22Rv1 (cell line): ENCODE measurements at regions not wholly inside any gene's neighbourhood (a gene's known extent, or its start where the extent isn't known, plus 50 kb on each side); places are given as distances from the start of the nearest gene placed in this dataset.

Experiments used
- ZFX ChIP-seq: fragments of 450-650 bp; IDR thresholded peaks from 2 replicates; pipeline ENCODE4 v1.6.1; 2017; ENCODE audit warnings: antibody characterized with exemption, borderline replicate concordance
- TF ChIP-seq, protein P1 (sequence below): fragments of 450-650 bp; IDR thresholded peaks from 2 replicates; pipeline ENCODE4 v1.5.1; 2017; ENCODE audit warnings: mild to moderate bottlenecking

DNA sequence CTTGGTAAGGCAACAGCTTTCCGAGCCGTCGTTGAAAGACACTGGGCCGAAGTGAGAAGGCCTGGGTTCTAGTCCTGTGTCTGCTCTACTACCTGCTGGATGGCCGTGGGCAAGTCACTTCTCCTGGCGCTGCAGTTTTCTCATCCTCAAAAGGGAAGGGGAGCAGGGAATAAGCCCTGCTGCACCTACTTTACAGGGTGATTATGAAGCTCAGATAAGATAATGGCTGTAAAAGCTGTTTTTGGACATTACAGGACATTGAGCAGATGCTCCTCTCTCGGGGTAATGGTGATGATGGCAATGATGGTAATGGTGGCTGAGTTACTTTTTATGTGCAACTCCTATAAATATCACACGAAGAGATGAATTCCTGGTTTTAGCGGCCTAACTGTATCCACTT is 152.6 kb downstream of the FAM43A start:
- TF ChIP-seq, protein P1, sequence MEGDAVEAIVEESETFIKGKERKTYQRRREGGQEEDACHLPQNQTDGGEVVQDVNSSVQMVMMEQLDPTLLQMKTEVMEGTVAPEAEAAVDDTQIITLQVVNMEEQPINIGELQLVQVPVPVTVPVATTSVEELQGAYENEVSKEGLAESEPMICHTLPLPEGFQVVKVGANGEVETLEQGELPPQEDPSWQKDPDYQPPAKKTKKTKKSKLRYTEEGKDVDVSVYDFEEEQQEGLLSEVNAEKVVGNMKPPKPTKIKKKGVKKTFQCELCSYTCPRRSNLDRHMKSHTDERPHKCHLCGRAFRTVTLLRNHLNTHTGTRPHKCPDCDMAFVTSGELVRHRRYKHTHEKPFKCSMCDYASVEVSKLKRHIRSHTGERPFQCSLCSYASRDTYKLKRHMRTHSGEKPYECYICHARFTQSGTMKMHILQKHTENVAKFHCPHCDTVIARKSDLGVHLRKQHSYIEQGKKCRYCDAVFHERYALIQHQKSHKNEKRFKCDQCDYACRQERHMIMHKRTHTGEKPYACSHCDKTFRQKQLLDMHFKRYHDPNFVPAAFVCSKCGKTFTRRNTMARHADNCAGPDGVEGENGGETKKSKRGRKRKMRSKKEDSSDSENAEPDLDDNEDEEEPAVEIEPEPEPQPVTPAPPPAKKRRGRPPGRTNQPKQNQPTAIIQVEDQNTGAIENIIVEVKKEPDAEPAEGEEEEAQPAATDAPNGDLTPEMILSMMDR: no peak
- TF ChIP-seq ZFX: no peak
